MM.1S (cell line): ENCODE measurements at regions not wholly inside any gene's neighbourhood (a gene's known extent, or its start where the extent isn't known, plus 50 kb on each side); places are given as distances from the start of the nearest gene placed in this dataset.

ENCODE experiments used
- DNase-seq: peaks from one replicate; pipeline ENCODE4 v3.0.0-alpha.2; 2015
- H2AFZ ChIP-seq: fragments of 300-600 bp; sonication (generic); 2 replicates; pipeline ENCODE4 v1.6.0; 2016; ENCODE audit warnings: antibody characterized with exemption, low read length
- H3F3A ChIP-seq: fragments of 300-600 bp; sonication (generic); 2 replicates; pipeline ENCODE4 v1.6.1; 2016; ENCODE audit warnings: mild to moderate bottlenecking, antibody characterized with exemption, low read length, moderate library complexity, mixed read lengths; ENCODE audit not compliant: insufficient read depth
- H3K27ac ChIP-seq: fragments of 300-600 bp; sonication (generic); 2 replicates; pipeline ENCODE4 v1.5.1; 2016; ENCODE audit warnings: mild to moderate bottlenecking, low read length
- H3K27me3 ChIP-seq: fragments of 300-600 bp; sonication (generic); replicated peaks from 2 replicates; pipeline ENCODE4 v1.6.0; 2016; ENCODE audit warnings: low read length; ENCODE audit not compliant: insufficient read depth
- H3K36me3 ChIP-seq: fragments of 300-600 bp; sonication (generic); replicated peaks from 2 replicates; pipeline ENCODE4 v1.6.1; 2016; ENCODE audit warnings: mild to moderate bottlenecking, low read length, mixed read lengths; ENCODE audit not compliant: insufficient read depth
- H3K4me1 ChIP-seq: fragments of 300-600 bp; sonication (generic); 2 replicates; pipeline ENCODE4 v1.6.1; 2016; ENCODE audit warnings: low read length, mixed read lengths
- H3K4me2 ChIP-seq: fragments of 300-600 bp; sonication (generic); 2 replicates; pipeline ENCODE4 v1.6.0; 2016; ENCODE audit warnings: low read depth, low read length
- H3K4me3 ChIP-seq: fragments of 300-600 bp; sonication (generic); 2 replicates; pipeline ENCODE4 v1.5.1; 2016; ENCODE audit warnings: low read length, mixed read lengths
- H3K79me2 ChIP-seq: fragments of 300-600 bp; sonication (generic); 2 replicates; pipeline ENCODE4 v1.6.1; 2016; ENCODE audit warnings: mixed run types, low read length, mixed read lengths
- H3K9ac ChIP-seq: fragments of 300-600 bp; sonication (generic); 2 replicates; pipeline ENCODE4 v1.6.1; 2016; ENCODE audit warnings: low read length, mixed read lengths
- H3K9me2 ChIP-seq: fragments of 300-600 bp; sonication (generic); replicated peaks from 2 replicates; pipeline ENCODE4 v1.6.1; 2016; ENCODE audit warnings: mild to moderate bottlenecking, low read length, mixed read lengths; ENCODE audit not compliant: insufficient read depth
- H3K9me3 ChIP-seq: fragments of 300-600 bp; sonication (generic); replicated peaks from 2 replicates; pipeline ENCODE4 v1.6.1; 2016; ENCODE audit warnings: mild to moderate bottlenecking, low read length, mixed read lengths; ENCODE audit not compliant: insufficient read depth
- H4K20me1 ChIP-seq: fragments of 300-600 bp; sonication (generic); 2 replicates; pipeline ENCODE4 v1.6.1; 2016; ENCODE audit warnings: mild to moderate bottlenecking, low read length, moderate library complexity, mixed read lengths; ENCODE audit not compliant: insufficient read depth
- EZH2 ChIP-seq: fragments of 300-600 bp; sonication (generic); optimal IDR thresholded peaks from 2 replicates; pipeline ENCODE3; 2017; ENCODE audit warnings: low read depth, mild to moderate bottlenecking, antibody characterized with exemption, low read length, mixed read lengths
- EZH2phosphoT487 ChIP-seq: fragments of 300-600 bp; sonication (generic); IDR thresholded peaks from 2 replicates; pipeline ENCODE4 v1.6.1; 2018; ENCODE audit warnings: antibody characterized with exemption, low read length
- TF ChIP-seq, protein P1 (sequence below): fragments of 300-600 bp; sonication (generic); IDR thresholded peaks from 2 replicates; pipeline ENCODE4 v1.5.1; 2016; ENCODE audit warnings: antibody characterized with exemption, low read length, mixed read lengths

GRCh38 chr6:138690975-138691594, 82.5 kb upstream of the CCDC28A start:
- Histone ChIP-seq H3K27me3 (no peaks in the 10 kb centered on the region), H3K4me2 (no peak overlapping the region), H3K36me3 (no peaks in the 10 kb centered on the region), H4K20me1 (no peaks in the 10 kb centered on the region), H2AFZ (no peak overlapping the region), H3K9me2 (no peaks in the 10 kb centered on the region), H3K9ac (no peak overlapping the region), H3K9me3 (no peaks in the 10 kb centered on the region), H3K79me2 (no peaks in the 10 kb centered on the region), H3F3A (no peaks in the 10 kb centered on the region), H3K27ac (no peak overlapping the region), H3K4me3 (no peak overlapping the region), H3K4me1 (peaks cover 3% of the 10 kb centered on the region; the same call in 1 of the 2 replicates)
- DNase-seq: no peak
- TF ChIP-seq EZH2phosphoT487: no peak
- no peak for TF ChIP-seq EZH2
- TF ChIP-seq, protein P1, sequence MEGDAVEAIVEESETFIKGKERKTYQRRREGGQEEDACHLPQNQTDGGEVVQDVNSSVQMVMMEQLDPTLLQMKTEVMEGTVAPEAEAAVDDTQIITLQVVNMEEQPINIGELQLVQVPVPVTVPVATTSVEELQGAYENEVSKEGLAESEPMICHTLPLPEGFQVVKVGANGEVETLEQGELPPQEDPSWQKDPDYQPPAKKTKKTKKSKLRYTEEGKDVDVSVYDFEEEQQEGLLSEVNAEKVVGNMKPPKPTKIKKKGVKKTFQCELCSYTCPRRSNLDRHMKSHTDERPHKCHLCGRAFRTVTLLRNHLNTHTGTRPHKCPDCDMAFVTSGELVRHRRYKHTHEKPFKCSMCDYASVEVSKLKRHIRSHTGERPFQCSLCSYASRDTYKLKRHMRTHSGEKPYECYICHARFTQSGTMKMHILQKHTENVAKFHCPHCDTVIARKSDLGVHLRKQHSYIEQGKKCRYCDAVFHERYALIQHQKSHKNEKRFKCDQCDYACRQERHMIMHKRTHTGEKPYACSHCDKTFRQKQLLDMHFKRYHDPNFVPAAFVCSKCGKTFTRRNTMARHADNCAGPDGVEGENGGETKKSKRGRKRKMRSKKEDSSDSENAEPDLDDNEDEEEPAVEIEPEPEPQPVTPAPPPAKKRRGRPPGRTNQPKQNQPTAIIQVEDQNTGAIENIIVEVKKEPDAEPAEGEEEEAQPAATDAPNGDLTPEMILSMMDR: no peak

DNA sequence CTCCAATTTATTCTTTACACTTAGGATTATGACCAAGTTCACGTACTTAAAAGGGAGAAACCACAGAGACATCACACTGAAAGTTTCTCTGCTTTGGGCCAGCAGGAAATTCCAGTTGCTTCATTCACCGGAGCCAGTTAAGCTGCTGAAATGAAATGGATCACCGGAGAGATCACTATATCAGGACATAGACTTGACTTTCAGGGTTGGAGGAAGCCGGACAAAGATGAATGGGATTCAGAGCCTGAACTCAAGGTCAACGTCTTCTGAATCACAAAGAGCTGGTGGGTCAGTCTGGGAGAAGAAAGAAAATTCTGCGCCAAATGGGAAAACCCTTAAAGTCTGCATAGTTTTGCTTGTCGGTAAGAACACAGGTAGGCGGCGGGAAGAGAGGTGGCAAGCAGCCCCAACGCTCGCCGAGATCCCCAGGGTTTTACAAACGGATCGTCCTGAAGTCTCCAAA, 81.9 kb upstream of the CCDC28A start:
- H3K4me3 ChIP-seq: peak overlapping the region; percentile 75

GRCh38 chr6:138692058-138692977, 81.3 kb upstream of the CCDC28A start:
- Histone ChIP-seq H3K27ac (no peak overlapping the region), H3K4me3 (peak overlapping the region; percentile 75)
- TF ChIP-seq EZH2 (no peak), EZH2phosphoT487 (no peak)
- TF ChIP-seq, protein P1: peak; percentile 57

More for the DNA sequence above, 81.9 kb upstream of the CCDC28A start:
- Histone ChIP-seq H4K20me1 (no peaks in the 10 kb centered on the region), H3K9me3 (no peaks in the 10 kb centered on the region), H2AFZ (peak overlapping the region; percentile 62; the same call in 1 of the 2 replicates), H3K9me2 (no peaks in the 10 kb centered on the region), H3K27me3 (no peaks in the 10 kb centered on the region), H3K4me2 (peak overlapping the region; percentile 73; the same call in 1 of the 2 replicates), H3K4me1 (peaks cover 3% of the 10 kb centered on the region; the same call in 1 of the 2 replicates), H3K27ac (no peak overlapping the region), H3K36me3 (no peaks in the 10 kb centered on the region), H3K9ac (no peak overlapping the region), H3K79me2 (no peaks in the 10 kb centered on the region), H3F3A (no peaks in the 10 kb centered on the region)
- DNase-seq: no peak
- TF ChIP-seq, protein P1: no peak
- no peak for TF ChIP-seq EZH2
- no peak for TF ChIP-seq EZH2phosphoT487

More at GRCh38 chr6:138692058-138692977, 81.3 kb upstream of the CCDC28A start:
- H3K79me2 ChIP-seq: no peaks in the 10 kb centered on the region
- H4K20me1 ChIP-seq: no peaks in the 10 kb centered on the region
- peak overlapping the region; percentile 62 for H2AFZ ChIP-seq
- DNase-seq: peak; percentile 54
- no peaks in the 10 kb centered on the region for H3K36me3 ChIP-seq
- no peaks in the 10 kb centered on the region for H3F3A ChIP-seq
- peaks cover 3% of the 10 kb centered on the region; the same call in 1 of the 2 replicates for H3K4me1 ChIP-seq
- no peaks in the 10 kb centered on the region for H3K9me2 ChIP-seq
- H3K9me3 ChIP-seq: no peaks in the 10 kb centered on the region
- H3K4me2 ChIP-seq: peak overlapping the region; percentile 73; the same call in 1 of the 2 replicates
- no peaks in the 10 kb centered on the region for H3K27me3 ChIP-seq
- H3K9ac ChIP-seq: no peak overlapping the region
